ENCODE measurements at regions not wholly inside any gene's neighbourhood (a gene's known extent, or its start where the extent isn't known, plus 50 kb on each side); places are given as distances from the start of the nearest gene placed in this dataset.

- H3K4me3 ChIP-seq (ENCODE audit: low read depth, low read length) = no peak overlapping the region
- no peaks in the 10 kb centered on the region for H3K9me3 Mint-ChIP-seq (ENCODE audit: unreplicated experiment)
- POLR2A ChIA-PET = no interaction called here
- H3K4me3 Mint-ChIP-seq (ENCODE audit: unreplicated experiment) = no peak overlapping the region
- H3K27me3 Mint-ChIP-seq (ENCODE audit: insufficient read depth, unreplicated experiment) = no peaks in the 10 kb centered on the region
- no peaks in the 10 kb centered on the region for H3K27me3 ChIP-seq (replicated peaks; ENCODE audit: control insufficient read depth, insufficient read depth, low read length)
- no TSS peak for BruUV-seq (replicated peaks)
- no peaks in the 10 kb centered on the region for H3K36me3 Mint-ChIP-seq (ENCODE audit: insufficient read depth, unreplicated experiment)
- intact Hi-C loops (cut with micrococcal nuclease; ENCODE audit: unreplicated experiment) = no loop called here
- DNase-seq = no peak
- peaks cover 6% of the 10 kb centered on the region; the same call in 1 of the 2 replicates for H3K9me3 ChIP-seq
- no peak overlapping the region for H3K27ac Mint-ChIP-seq (ENCODE audit: unreplicated experiment)
- CTCF ChIA-PET = no interaction called here
- no peaks in the 10 kb centered on the region for H3K4me1 ChIP-seq
- no peaks in the 10 kb centered on the region for H3K36me3 ChIP-seq (ENCODE audit: control insufficient read depth, insufficient read depth, low read length)
- H3K4me1 Mint-ChIP-seq (ENCODE audit: low read depth, unreplicated experiment) = no peaks in the 10 kb centered on the region
- no peak for TF ChIP-seq CTCF (IDR thresholded peaks at IDR 0.05; ENCODE audit: insufficient read depth in 1 of 2, low read depth in 1 of 2, low read length in 1 of 2, severe bottlenecking in 1 of 2, unreplicated experiment in 1 of 2)
Observed at GRCh38 chr17:22233382-22233781, 541.1 kb downstream of the KCNJ18 start.

- Histone ChIP-seq H3K36me3 (ENCODE audit: control insufficient read depth, insufficient read depth, low read length) (no peaks in the 10 kb centered on the region), H3K4me3 (ENCODE audit: low read depth, low read length) (no peak overlapping the region), H3K9me3 (peaks cover 11% of the 10 kb centered on the region; the same call in 1 of the 2 replicates), H3K27me3 (replicated peaks; ENCODE audit: control insufficient read depth, insufficient read depth, low read length) (no peaks in the 10 kb centered on the region), H3K4me1 (no peaks in the 10 kb centered on the region)
- Mint-ChIP-seq H3K27me3 (ENCODE audit: insufficient read depth, unreplicated experiment) (no peaks in the 10 kb centered on the region), H3K27ac (ENCODE audit: unreplicated experiment) (no peak overlapping the region), H3K36me3 (ENCODE audit: insufficient read depth, unreplicated experiment) (no peaks in the 10 kb centered on the region), H3K9me3 (ENCODE audit: unreplicated experiment) (no peaks in the 10 kb centered on the region), H3K4me3 (ENCODE audit: unreplicated experiment) (no peak overlapping the region), H3K4me1 (ENCODE audit: low read depth, unreplicated experiment) (no peaks in the 10 kb centered on the region)
- ChIA-PET POLR2A (no interaction called here), CTCF (no interaction called here)
- intact Hi-C loops (cut with micrococcal nuclease; ENCODE audit: unreplicated experiment) = no loop called here
- no peak for DNase-seq
- no TSS peak for BruUV-seq (replicated peaks)
- no peak for TF ChIP-seq CTCF (IDR thresholded peaks at IDR 0.05; ENCODE audit: insufficient read depth in 1 of 2, low read depth in 1 of 2, low read length in 1 of 2, severe bottlenecking in 1 of 2, unreplicated experiment in 1 of 2)
Observed at GRCh38 chr17:22242472-22242871, 550.1 kb downstream of the KCNJ18 start.

- no TSS peak for BruUV-seq (replicated peaks)
- H3K27me3 ChIP-seq (replicated peaks; ENCODE audit: control insufficient read depth, insufficient read depth, low read length) = no peaks in the 10 kb centered on the region
- no peak overlapping the region for H3K4me3 ChIP-seq (ENCODE audit: low read depth, low read length)
- Mint-ChIP-seq H3K36me3 (ENCODE audit: insufficient read depth, unreplicated experiment) (no peaks in the 10 kb centered on the region), H3K4me3 (ENCODE audit: unreplicated experiment) (no peak overlapping the region), H3K9me3 (ENCODE audit: unreplicated experiment) (no peaks in the 10 kb centered on the region), H3K27ac (ENCODE audit: unreplicated experiment) (no peak overlapping the region), H3K27me3 (ENCODE audit: insufficient read depth, unreplicated experiment) (no peaks in the 10 kb centered on the region), H3K4me1 (ENCODE audit: low read depth, unreplicated experiment) (no peaks in the 10 kb centered on the region)
- intact Hi-C loops (cut with micrococcal nuclease; ENCODE audit: unreplicated experiment) = no loop called here
- DNase-seq = no peak
- H3K4me1 ChIP-seq = no peaks in the 10 kb centered on the region
- peaks cover 9% of the 10 kb centered on the region; the same call in 1 of the 2 replicates for H3K9me3 ChIP-seq
- no peak for TF ChIP-seq CTCF (IDR thresholded peaks at IDR 0.05; ENCODE audit: insufficient read depth in 1 of 2, low read depth in 1 of 2, low read length in 1 of 2, severe bottlenecking in 1 of 2, unreplicated experiment in 1 of 2)
- no peaks in the 10 kb centered on the region for H3K36me3 ChIP-seq (ENCODE audit: control insufficient read depth, insufficient read depth, low read length)
- POLR2A ChIA-PET = no interaction called here
- CTCF ChIA-PET = no interaction called here
Observed at GRCh38 chr17:22251498-22251897, 559.2 kb downstream of the KCNJ18 start.
